GM19463 (cell line): ENCODE measurements at regions not wholly inside any gene's neighbourhood (a gene's known extent, or its start where the extent isn't known, plus 50 kb on each side); places are given as distances from the start of the nearest gene placed in this dataset.

ENCODE experiments used
- ATAC-seq: cut with Tn5 transposase; IDR thresholded peaks from one replicate; pipeline ENCODE4 v1.9.1; 2021; ENCODE audit warnings: mild to moderate bottlenecking, moderate library complexity; ENCODE audit not compliant: unreplicated experiment

GRCh38 chr7:20021831-20022230 lies 195.4 kb downstream of the MACC1 start:
- peak; percentile 85 for ATAC-seq

- ATAC-seq, result no peak
Measured at GRCh38 chr7:20021066-20021465, 196.1 kb downstream of the MACC1 start.

GRCh38 chr7:20019757-20020432 lies 197.3 kb downstream of the MACC1 start:
- peak; percentile 71 for ATAC-seq

GRCh38 chr7:20016669-20017068 lies 200.5 kb downstream of the MACC1 start:
- ATAC-seq, result no peak

GRCh38 chr7:20013536-20013935 lies 203.6 kb downstream of the MACC1 start:
- ATAC-seq, result no peak

- no peak for ATAC-seq
Measured at GRCh38 chr7:20012100-20012499, 205.1 kb downstream of the MACC1 start.

- ATAC-seq, result no peak
Measured at GRCh38 chr7:20010877-20011276, 206.3 kb downstream of the MACC1 start.

GRCh38 chr7:20007510-20007909 lies 209.7 kb downstream of the MACC1 start:
- ATAC-seq, result no peak

- no peak for ATAC-seq
Measured at GRCh38 chr7:20005081-20005480, 212.1 kb downstream of the MACC1 start.

- ATAC-seq, result no peak
Measured at GRCh38 chr7:19999681-20000080, 217.5 kb downstream of the MACC1 start.

- no peak for ATAC-seq
Measured at GRCh38 chr7:19991936-19992335, 218.5 kb upstream of the TMEM196 start.

- no peak for ATAC-seq
Measured at GRCh38 chr7:19989906-19990305, 216.5 kb upstream of the TMEM196 start.

- no peak for ATAC-seq
Measured at GRCh38 chr7:19988860-19989259, 215.4 kb upstream of the TMEM196 start.

GRCh38 chr7:19984231-19984632 lies 210.8 kb upstream of the TMEM196 start:
- no peak for ATAC-seq

GRCh38 chr7:19982841-19983835 lies 209.7 kb upstream of the TMEM196 start:
- peak; percentile 53 for ATAC-seq

- no peak for ATAC-seq
Measured at GRCh38 chr7:19973581-19973980, 200.2 kb upstream of the TMEM196 start.

- ATAC-seq, result no peak
Measured at GRCh38 chr7:19972876-19973275, 199.5 kb upstream of the TMEM196 start.

- no peak for ATAC-seq
Measured at GRCh38 chr7:19971956-19972355, 198.5 kb upstream of the TMEM196 start.

- no peak for ATAC-seq
Measured at GRCh38 chr7:19970514-19970913, 197.1 kb upstream of the TMEM196 start.

- ATAC-seq, result no peak
Measured at GRCh38 chr7:19969859-19970493, 196.6 kb upstream of the TMEM196 start.

GRCh38 chr7:19964246-19964645 lies 190.8 kb upstream of the TMEM196 start:
- no peak for ATAC-seq

- ATAC-seq, result no peak
Measured at GRCh38 chr7:19963695-19964094, 190.3 kb upstream of the TMEM196 start.
